22Rv1 (cell line): ENCODE measurements at regions not wholly inside any gene's neighbourhood (a gene's known extent, or its start where the extent isn't known, plus 50 kb on each side); places are given as distances from the start of the nearest gene placed in this dataset.

Source experiments
- ZFX ChIP-seq: fragments of 450-650 bp; IDR thresholded peaks from 2 replicates; pipeline ENCODE4 v1.6.1; 2017; ENCODE audit warnings: antibody characterized with exemption, borderline replicate concordance
- TF ChIP-seq, protein P1 (sequence below): fragments of 450-650 bp; IDR thresholded peaks from 2 replicates; pipeline ENCODE4 v1.5.1; 2017; ENCODE audit warnings: mild to moderate bottlenecking

DNA sequence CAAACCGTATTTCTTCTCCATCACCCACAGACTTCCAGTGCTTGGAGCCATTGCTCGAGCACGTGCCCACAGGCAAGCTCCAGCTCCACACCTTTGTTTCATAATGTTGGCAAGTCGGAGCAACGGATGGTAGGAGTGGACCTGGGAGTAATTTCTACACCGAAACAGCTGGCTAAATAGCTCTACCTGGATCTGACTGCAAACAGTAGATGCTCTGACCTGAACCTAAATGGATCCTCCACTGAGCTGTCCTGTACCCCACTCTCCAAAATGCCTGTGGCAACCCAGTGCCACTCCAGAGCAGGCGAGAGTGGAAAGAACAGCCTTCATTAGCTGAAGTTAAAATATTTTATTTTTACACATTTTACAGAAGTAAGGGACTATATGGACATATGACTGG is 108.7 kb downstream of the BMP4 start:
- TF ChIP-seq ZFX = no peak
- TF ChIP-seq, protein P1, sequence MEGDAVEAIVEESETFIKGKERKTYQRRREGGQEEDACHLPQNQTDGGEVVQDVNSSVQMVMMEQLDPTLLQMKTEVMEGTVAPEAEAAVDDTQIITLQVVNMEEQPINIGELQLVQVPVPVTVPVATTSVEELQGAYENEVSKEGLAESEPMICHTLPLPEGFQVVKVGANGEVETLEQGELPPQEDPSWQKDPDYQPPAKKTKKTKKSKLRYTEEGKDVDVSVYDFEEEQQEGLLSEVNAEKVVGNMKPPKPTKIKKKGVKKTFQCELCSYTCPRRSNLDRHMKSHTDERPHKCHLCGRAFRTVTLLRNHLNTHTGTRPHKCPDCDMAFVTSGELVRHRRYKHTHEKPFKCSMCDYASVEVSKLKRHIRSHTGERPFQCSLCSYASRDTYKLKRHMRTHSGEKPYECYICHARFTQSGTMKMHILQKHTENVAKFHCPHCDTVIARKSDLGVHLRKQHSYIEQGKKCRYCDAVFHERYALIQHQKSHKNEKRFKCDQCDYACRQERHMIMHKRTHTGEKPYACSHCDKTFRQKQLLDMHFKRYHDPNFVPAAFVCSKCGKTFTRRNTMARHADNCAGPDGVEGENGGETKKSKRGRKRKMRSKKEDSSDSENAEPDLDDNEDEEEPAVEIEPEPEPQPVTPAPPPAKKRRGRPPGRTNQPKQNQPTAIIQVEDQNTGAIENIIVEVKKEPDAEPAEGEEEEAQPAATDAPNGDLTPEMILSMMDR = no peak
